Tibial artery (tissue), 4 donors: ENCODE measurements at regions not wholly inside any gene's neighbourhood (a gene's known extent, or its start where the extent isn't known, plus 50 kb on each side); places are given as distances from the start of the nearest gene placed in this dataset.

ENCODE experiments used
- DNase-seq, 2 donors: peaks; one replicate each; pipeline ENCODE4 v3.0.0-alpha.2; 2019
- H3K27ac ChIP-seq, 2 donors: fragments of 200-600 bp; sonication (generic) in 1 of 2; 1 replicate in 1 of 2; 2 replicates in 1 of 2; pipeline ENCODE4 v1.5.1; 2018 to 2019; ENCODE audit warnings: mild to moderate bottlenecking in 1 of 2
- H3K27me3 ChIP-seq, 2 donors: fragments of 200-600 bp; sonication (generic) in 1 of 2; one replicate each; pipeline versions ENCODE4 v1.5.1 to v1.6.0; 2016 to 2019
- H3K36me3 ChIP-seq, 3 donors: fragments of 200-600 bp; sonication (generic) in 2 of 3; one replicate each; pipeline ENCODE4 v1.5.1; 2016 to 2019; ENCODE audit warnings: mild to moderate bottlenecking in 2 of 3
- H3K4me1 ChIP-seq, 4 donors: fragments of 200-600 bp; sonication (generic) in 2 of 4; 1 replicate in 3 of 4; 2 replicates in 1 of 4; pipeline ENCODE4 v1.5.1; 2016 to 2019
- H3K4me3 ChIP-seq, 2 donors: fragments of 200-600 bp; sonication (generic) in 1 of 2; 1 replicate in 1 of 2; 2 replicates in 1 of 2; pipeline ENCODE4 v1.5.1; 2018 to 2019; ENCODE audit warnings: mild to moderate bottlenecking in 2 of 2
- H3K9me3 ChIP-seq, 3 donors: fragments of 200-600 bp; sonication (generic) in 1 of 3; one replicate each; pipeline ENCODE4 v1.5.1; 2016 to 2019
- CTCF ChIP-seq, 2 experiments: fragments of 200-600 bp in 1 of 2; fragments of 450-650 bp in 1 of 2; IDR thresholded peaks; one replicate each; pipeline ENCODE4 v1.5.1; 2017 to 2019; ENCODE audit warnings: antibody characterized with exemption in 2 of 2, mild to moderate bottlenecking in 1 of 2, moderate library complexity in 1 of 2
- intact Hi-C: fragments of 100-400 bp; cut with DNase I; formaldehyde crosslinking; loops from one replicate; pipeline ENCODE4 v1.15.0; 2023; ENCODE audit warnings: low total_unique reads

- DNase-seq: no peak
- intact Hi-C loops: no loop called here
- peaks cover 0 to 6% of the 10 kb centered on the region in 2 donors for H3K27me3 ChIP-seq
- no peaks in the 10 kb centered on the region for H3K9me3 ChIP-seq
- no peak for TF ChIP-seq CTCF (IDR thresholded peaks at IDR 0.05)
- H3K4me3 ChIP-seq: no peak overlapping the region
- no peak overlapping the region for H3K27ac ChIP-seq
- H3K36me3 ChIP-seq: no peaks in the 10 kb centered on the region
- H3K4me1 ChIP-seq: no peaks in the 10 kb centered on the region
These were observed 626.0 kb upstream of the ADAMTS16 start for GRCh38 chr5:4514067-4514648.

DNA sequence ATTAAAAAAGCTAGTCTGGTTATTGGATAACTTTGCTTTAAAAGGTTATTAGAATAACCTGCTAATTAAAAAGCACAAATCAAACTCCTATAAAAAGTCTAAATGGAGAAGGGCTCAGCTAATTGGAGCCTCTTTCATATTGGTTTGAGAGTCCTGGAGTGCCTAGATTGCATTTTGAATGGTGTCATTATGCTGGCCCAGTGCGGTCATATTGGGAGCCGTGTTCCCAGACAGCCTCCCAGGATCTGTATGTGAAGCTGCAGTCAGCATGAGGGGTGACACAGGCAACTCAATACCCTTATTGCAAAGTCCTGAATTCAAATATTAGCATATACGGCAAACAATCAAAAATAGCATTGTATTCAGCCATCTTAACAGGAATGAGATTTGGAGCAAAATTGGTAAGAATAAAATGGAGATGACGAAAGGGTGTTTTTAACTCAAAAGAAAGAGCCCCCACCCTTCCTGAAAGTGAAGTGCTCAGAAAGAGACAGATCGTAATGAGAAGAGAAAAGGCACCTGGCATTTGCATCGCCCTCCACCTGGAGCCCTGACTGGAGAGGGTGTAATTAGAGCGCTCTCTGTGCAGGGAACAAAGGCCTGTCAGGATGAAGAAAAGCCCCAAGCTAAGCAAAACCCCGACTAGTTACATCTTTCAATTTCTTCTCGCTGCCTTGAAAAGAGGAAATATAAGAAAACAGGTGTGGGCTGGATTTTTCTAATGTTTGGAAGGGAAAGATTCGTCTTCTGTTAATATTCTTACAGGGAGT, 621.0 kb upstream of the ADAMTS16 start:
- Histone ChIP-seq H3K9me3 (no peaks in the 10 kb centered on the region), H3K27ac (no peak overlapping the region), H3K27me3 (no peaks in the 10 kb centered on the region), H3K36me3 (no peaks in the 10 kb centered on the region), H3K4me1 (no peaks in the 10 kb centered on the region), H3K4me3 (no peak overlapping the region)
- DNase-seq: no peak
- no peak for TF ChIP-seq CTCF (IDR thresholded peaks at IDR 0.05)
- intact Hi-C loops: no loop called here

DNA sequence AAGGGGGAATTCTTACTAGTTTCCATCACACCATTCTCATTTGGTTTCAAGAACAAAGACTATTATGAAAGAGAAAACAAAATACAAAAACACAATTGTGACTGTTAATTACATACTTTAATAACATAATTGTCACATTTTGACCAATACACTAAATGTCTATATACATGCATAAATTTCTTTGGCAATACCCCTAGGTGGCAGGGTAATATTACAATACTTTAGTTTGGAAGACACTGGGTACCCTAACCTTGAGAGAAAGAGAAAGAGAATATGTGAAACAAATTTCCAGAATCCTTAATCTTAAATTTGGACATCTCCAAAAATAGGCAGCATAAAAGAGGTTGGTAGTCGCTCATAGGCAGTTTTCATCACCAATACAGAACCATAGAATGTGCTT, 619.6 kb upstream of the ADAMTS16 start:
- H3K4me3 ChIP-seq: no peak overlapping the region
- H3K27me3 ChIP-seq: no peaks in the 10 kb centered on the region
- intact Hi-C loops: no loop called here
- no peaks in the 10 kb centered on the region for H3K9me3 ChIP-seq
- no peak for TF ChIP-seq CTCF (IDR thresholded peaks at IDR 0.05)
- H3K36me3 ChIP-seq: no peaks in the 10 kb centered on the region
- DNase-seq: no peak
- H3K27ac ChIP-seq: no peak overlapping the region
- H3K4me1 ChIP-seq: no peaks in the 10 kb centered on the region

GRCh38 chr5:4523038-4523437, 617.1 kb upstream of the ADAMTS16 start:
- H3K4me1 ChIP-seq: no peaks in the 10 kb centered on the region
- no peak for DNase-seq
- intact Hi-C loops: no loop called here
- TF ChIP-seq CTCF (IDR thresholded peaks at IDR 0.05): no peak
- no peaks in the 10 kb centered on the region for H3K36me3 ChIP-seq
- no peak overlapping the region for H3K4me3 ChIP-seq
- no peaks in the 10 kb centered on the region for H3K9me3 ChIP-seq
- no peak overlapping the region for H3K27ac ChIP-seq
- no peaks in the 10 kb centered on the region for H3K27me3 ChIP-seq

DNA sequence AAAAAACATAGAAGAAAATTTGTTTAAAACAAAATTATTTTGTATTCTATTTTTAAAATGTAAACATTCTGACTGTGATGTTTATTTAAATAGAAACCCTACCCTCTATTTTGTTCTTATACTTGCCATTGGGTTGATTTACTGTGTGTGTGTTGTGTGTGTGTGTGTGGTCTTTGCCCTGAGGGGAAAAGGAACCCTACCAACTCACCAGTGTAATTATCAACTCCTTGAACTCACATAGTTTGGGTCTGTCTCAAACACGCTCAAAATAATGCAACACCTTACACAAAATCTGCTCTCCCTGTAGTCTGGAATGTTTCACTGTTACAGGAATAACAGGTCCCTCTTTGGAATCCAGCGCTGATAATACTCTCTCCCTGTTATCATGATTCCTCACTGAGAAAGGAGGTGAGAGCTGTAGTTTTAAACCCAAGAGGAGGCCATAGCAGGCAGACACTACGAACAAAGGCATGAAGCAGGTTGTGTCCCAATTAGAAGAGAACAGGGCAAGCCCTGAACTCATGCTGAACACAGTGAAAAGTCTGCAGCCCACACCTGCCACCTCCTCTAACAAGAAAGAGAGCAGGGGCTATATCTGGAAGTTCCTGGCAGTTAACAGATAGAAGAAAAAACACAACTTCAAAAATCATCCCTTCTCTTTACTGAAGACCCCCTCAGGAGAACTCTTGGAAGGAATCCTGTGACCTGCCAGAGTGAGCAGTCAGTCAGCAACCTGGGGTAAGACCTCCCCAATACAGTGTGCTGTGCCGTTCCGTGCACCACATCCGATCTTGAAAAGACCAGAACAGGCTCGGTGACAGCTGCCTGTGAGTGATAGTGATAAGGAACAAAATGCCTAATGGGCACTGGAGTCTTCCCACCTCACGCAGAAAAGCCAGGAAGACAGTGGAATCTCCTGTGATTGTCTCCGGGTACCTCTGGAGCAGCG, 608.1 kb upstream of the ADAMTS16 start:
- TF ChIP-seq CTCF (IDR thresholded peaks at IDR 0.05): no peak
- Histone ChIP-seq H3K4me3 (no peak overlapping the region), H3K27me3 (no peaks in the 10 kb centered on the region), H3K9me3 (no peaks in the 10 kb centered on the region), H3K27ac (no peak overlapping the region), H3K4me1 (no peaks in the 10 kb centered on the region), H3K36me3 (no peaks in the 10 kb centered on the region)
- DNase-seq: no peak
- intact Hi-C loops: no loop called here
